ENCODE measurements at regions not wholly inside any gene's neighbourhood (a gene's known extent, or its start where the extent isn't known, plus 50 kb on each side); places are given as distances from the start of the nearest gene placed in this dataset.

- TF ChIP-seq CTCF (IDR thresholded peaks at IDR 0.05): no peak
- H3K9ac ChIP-seq (ENCODE audit: insufficient read depth, low read length, poor library complexity, severe bottlenecking): no peak overlapping the region
- no peaks in the 10 kb centered on the region for H4K20me1 ChIP-seq (ENCODE audit: insufficient read depth, low read length)
- H3K4me3 Mint-ChIP-seq: no peak overlapping the region
- no peaks in the 10 kb centered on the region for H3K4me1 ChIP-seq (ENCODE audit: control insufficient read depth in 1 of 2, insufficient read depth in 2 of 2, low read length in 2 of 2)
- H3K9me3 Mint-ChIP-seq: peaks cover 0 to 7% (median 2%) of the 10 kb centered on the region in 7 donors
- H3K36me3 ChIP-seq (replicated peaks in 1 of 2; ENCODE audit: control insufficient read depth in 1 of 2, insufficient read depth in 2 of 2, low read length in 2 of 2): no peaks in the 10 kb centered on the region
- no peak overlapping the region for H3K27ac ChIP-seq (ENCODE audit: low read depth in 1 of 2, low read length in 2 of 2)
- H3K4me1 Mint-ChIP-seq: peaks cover 2% of the 10 kb centered on the region
- peaks cover 0 to 9% of the 10 kb centered on the region in 2 donors for H3K9me3 ChIP-seq (replicated peaks in 1 of 2; ENCODE audit: control insufficient read depth in 1 of 2, insufficient read depth in 1 of 2, low read length in 2 of 2)
- H3K79me2 ChIP-seq (ENCODE audit: insufficient read depth, low read length): no peaks in the 10 kb centered on the region
- no peak overlapping the region for H3K27ac Mint-ChIP-seq
- no peak overlapping the region for H2AFZ ChIP-seq (ENCODE audit: insufficient read depth, low read depth, low read length, poor library complexity, severe bottlenecking)
- no peaks in the 10 kb centered on the region for H3K36me3 Mint-ChIP-seq
- H3K27me3 ChIP-seq (ENCODE audit: control insufficient read depth in 2 of 2, insufficient read depth in 2 of 2, low read length in 2 of 2): no peaks in the 10 kb centered on the region
- no peak overlapping the region for H3K4me3 ChIP-seq (replicated peaks in 1 of 3; ENCODE audit: low read depth in 2 of 3, low read length in 3 of 3)
- no peak overlapping the region for H3K4me2 ChIP-seq (replicated peaks; ENCODE audit: extremely low read depth, low read length, poor library complexity, severe bottlenecking)
- H3K27me3 Mint-ChIP-seq (ENCODE audit: low read depth in 3 of 3): no peaks in the 10 kb centered on the region
- 75% methylated on average over 2 of the region's 2 CpGs for WGBS (ENCODE audit: insufficient coverage)
- DNase-seq: no peak
- intact Hi-C loops (cut with micrococcal nuclease): no loop called here
Observed at GRCh38 chr2:142484111-142484510, 353.3 kb upstream of the LRP1B start.

- no peak overlapping the region for H3K4me2 ChIP-seq (replicated peaks; ENCODE audit: extremely low read depth, low read length, poor library complexity, severe bottlenecking)
- Mint-ChIP-seq H3K27ac (no peak overlapping the region), H3K4me1 (peaks cover 2% of the 10 kb centered on the region), H3K27me3 (ENCODE audit: low read depth in 3 of 3) (no peaks in the 10 kb centered on the region), H3K9me3 (peaks cover 0 to 7% (median 2%) of the 10 kb centered on the region in 7 donors), H3K36me3 (no peaks in the 10 kb centered on the region), H3K4me3 (no peak overlapping the region)
- no peaks in the 10 kb centered on the region for H4K20me1 ChIP-seq (ENCODE audit: insufficient read depth, low read length)
- H3K9me3 ChIP-seq (replicated peaks in 1 of 2; ENCODE audit: control insufficient read depth in 1 of 2, insufficient read depth in 1 of 2, low read length in 2 of 2): peaks cover 0 to 9% of the 10 kb centered on the region in 2 donors
- no peak for DNase-seq
- no peak overlapping the region for H2AFZ ChIP-seq (ENCODE audit: insufficient read depth, low read depth, low read length, poor library complexity, severe bottlenecking)
- no peaks in the 10 kb centered on the region for H3K4me1 ChIP-seq (ENCODE audit: control insufficient read depth in 1 of 2, insufficient read depth in 2 of 2, low read length in 2 of 2)
- no peaks in the 10 kb centered on the region for H3K27me3 ChIP-seq (ENCODE audit: control insufficient read depth in 2 of 2, insufficient read depth in 2 of 2, low read length in 2 of 2)
- no peaks in the 10 kb centered on the region for H3K36me3 ChIP-seq (replicated peaks in 1 of 2; ENCODE audit: control insufficient read depth in 1 of 2, insufficient read depth in 2 of 2, low read length in 2 of 2)
- no peak overlapping the region for H3K4me3 ChIP-seq (replicated peaks in 1 of 3; ENCODE audit: low read depth in 2 of 3, low read length in 3 of 3)
- no peak overlapping the region for H3K9ac ChIP-seq (ENCODE audit: insufficient read depth, low read length, poor library complexity, severe bottlenecking)
- WGBS (ENCODE audit: insufficient coverage): no CpG with 5 or more reads among the region's 1 CpG
- H3K79me2 ChIP-seq (ENCODE audit: insufficient read depth, low read length): no peaks in the 10 kb centered on the region
- no peak for TF ChIP-seq CTCF (IDR thresholded peaks at IDR 0.05)
- no peak overlapping the region for H3K27ac ChIP-seq (ENCODE audit: low read depth in 1 of 2, low read length in 2 of 2)
- intact Hi-C loops (cut with micrococcal nuclease): no loop called here
Observed at GRCh38 chr2:142483653-142484052, 352.8 kb upstream of the LRP1B start.
